Left lobe of liver (tissue), 2 donors: ENCODE measurements at regions not wholly inside any gene's neighbourhood (a gene's known extent, or its start where the extent isn't known, plus 50 kb on each side); places are given as distances from the start of the nearest gene placed in this dataset.

Experiments
- ATAC-seq: fragments of 200-7000 bp; cut with Tn5 transposase; one replicate; pipeline ENCODE4 v1.9.1; 2020; ENCODE audit warnings: mild to moderate bottlenecking, moderate library complexity
- DNase-seq: peaks from one replicate; pipeline ENCODE4 v3.0.0-alpha.2; 2020; ENCODE audit warnings: low spot score
- donor health status: DM: no; HTN: no; CAD: no; lungs with moderate emphysema.
- donor health status: DM: no; HTN: yes; CAD: no.

DNA sequence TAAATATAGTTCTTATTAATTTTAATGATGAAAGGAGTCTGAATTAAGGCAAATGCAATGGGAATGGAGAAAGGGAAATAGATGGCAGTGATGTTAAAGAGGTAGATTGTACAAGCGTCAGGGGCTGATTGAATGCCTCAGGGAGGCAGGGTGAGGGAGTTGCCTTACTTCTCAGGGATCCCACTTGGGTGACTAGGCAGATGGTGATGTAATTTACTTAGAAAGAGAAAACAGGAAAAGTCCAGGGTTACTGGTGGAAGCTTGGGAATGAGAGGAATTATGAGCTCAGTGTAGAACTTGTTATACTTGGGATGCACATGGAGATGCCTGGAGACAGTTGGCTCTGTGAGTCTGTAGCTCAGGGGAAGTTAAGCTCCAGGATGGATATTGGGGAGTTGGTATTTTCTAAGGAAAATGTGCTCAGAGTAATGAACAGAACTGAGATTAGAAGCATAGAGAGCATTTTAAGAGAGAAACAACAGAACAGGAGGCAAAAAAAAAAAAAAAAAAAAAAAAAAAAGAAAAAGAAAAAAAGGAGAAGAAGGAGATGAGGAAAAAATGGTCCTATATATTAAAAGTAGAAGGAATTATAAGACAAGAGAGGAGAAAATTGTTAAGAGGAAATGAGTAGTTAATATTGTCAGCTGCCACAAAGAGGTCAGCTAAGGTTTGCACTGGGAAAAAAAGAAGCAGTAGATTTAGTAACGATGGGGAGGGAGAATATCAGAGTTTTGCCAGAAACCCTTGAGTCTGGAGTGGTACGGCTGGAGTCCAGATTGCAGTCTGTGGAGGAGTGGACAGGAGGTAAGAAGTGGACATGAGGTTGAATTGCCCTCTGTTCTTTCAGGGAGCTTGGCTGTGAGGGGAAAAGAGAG is 88.0 kb upstream of the ELL2 start:
- peak; percentile 10 for ATAC-seq
- DNase-seq = no peak

DNA sequence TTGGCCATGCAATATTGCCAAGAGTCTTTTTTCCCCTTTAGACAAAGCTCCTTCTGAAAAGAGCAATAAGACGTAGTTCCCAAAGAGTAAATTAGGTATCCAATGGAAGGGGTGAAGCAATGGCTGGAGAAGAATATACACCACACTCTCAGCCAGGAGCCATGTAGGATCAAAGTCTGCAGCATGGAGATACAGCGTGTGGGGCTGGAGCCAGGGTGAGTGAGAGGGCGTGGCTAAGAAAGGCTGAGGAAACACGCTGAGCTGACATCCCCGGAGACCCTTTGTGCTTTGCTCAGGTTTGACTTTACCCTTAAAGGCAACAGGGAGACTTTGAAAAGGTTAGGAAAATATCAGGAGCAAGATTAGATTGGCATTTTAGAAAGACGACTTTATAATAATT is 87.1 kb upstream of the ELL2 start:
- no peak for DNase-seq
- peak; percentile 64 for ATAC-seq

DNA sequence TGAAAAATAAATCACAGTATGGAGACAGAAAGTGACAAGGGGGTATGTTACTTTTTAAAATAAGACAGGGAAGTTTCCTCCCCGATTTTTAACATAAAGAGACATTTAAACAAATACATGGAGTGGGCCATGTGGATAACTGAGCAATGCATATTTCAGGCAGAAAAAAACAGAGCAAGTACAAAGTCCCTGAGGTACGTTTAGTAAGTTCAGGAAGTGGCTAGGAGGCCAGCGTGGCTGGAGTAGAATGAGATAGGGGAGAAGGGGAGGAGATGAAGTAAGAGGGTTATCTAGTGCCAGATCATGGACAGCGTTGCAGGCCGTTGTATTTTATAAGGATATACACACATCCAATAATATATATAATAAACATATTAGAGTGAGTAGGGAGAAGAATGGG is 84.2 kb upstream of the ELL2 start:
- no peak for DNase-seq
- ATAC-seq = no peak

DNA sequence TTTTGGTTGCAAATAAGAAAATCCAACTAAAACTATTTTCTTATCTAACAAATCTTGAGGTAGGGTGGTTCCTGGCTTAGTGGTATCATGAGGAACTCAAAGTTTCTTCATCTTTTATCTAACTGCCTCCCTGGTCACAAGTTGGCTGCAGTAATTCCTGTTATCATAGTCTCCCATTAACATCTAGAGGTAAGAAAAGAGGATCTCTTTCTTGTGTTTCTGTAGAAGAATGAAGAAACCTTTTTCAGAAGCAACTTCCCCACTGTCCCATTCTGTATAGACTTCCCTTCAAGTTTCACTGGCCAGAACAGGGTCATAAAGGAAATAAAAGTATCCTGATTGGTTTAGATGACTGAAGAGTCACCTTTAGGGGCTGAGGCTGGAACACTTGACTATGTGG is 81.8 kb upstream of the ELL2 start:
- ATAC-seq (no peak), DNase-seq (no peak)

DNA sequence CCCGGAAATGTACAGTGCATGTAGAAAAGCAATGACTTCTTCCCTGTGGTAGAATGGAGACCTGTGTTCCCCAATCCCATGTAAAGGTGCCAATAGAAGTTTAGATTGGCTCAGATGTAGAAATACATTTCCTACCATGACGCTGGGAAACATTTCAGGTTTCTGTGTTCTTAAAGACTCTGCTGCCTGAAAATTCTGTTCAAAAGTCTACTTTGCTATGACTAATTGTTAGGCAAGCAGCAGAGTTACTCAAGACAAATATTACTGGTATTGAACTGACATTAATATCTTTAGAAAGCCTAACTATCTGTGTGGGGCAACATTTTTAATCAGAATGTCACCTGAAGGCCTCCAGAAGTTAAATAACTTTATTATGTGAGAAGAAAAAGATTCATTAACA is 75.5 kb upstream of the ELL2 start:
- ATAC-seq (peak; percentile 65), DNase-seq (no peak)

DNA sequence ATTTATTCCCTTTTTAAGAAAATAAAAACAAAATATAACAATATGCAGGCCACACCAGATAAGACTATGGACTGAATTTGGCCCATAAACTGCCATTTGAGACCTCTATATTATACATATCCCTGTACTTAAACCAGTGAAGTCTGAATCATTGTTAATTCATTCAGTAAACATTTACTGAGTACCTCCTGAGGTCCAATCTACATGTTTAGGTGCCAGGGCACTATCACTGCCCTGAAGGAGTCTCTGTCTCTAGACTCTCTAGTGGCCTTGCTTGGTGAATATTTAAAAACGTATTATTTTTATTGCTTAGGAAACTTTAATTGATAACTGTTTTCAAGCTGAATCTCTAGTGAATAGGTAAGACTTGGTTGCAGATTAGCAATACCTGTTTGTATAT is 74.7 kb upstream of the ELL2 start:
- DNase-seq (no peak), ATAC-seq (no peak)

DNA sequence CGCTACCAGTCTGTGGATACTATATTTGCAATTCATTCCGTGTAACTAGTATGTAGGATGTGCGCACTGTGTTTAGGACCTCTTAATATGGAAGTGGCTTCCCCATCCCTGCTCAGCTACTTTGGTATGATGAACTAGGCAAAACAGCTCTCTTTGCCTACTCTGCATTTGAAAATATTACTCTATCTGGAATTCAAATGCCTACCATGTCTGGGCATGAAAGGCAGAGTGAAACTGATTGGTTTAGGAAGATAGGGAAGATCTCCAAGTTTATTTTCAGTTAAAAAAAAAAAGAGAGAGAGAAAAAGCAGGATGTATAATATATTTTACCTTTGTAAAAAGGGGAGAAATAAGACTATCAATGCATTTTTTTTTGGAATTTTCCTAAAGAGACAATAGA is 74.1 kb upstream of the ELL2 start:
- ATAC-seq (no peak), DNase-seq (no peak)

DNA sequence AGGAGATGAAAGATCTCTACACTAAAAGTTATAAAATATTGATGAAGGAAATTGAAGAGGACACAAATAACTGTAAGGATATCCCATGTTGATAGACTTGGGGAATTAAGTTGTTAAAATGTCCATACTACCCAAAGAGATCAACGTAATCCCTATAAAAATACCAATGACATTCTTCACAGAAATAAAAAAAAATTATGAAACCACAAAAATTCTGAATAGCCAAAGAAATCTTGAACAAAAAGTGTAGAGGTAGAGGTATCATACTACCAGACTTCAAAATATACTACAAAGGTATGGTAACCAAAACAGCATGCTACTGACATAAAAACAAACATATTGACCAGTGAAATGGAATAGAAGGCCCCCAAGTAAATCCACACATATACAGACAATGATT is 71.5 kb upstream of the ELL2 start:
- no peak for DNase-seq
- ATAC-seq = no peak

DNA sequence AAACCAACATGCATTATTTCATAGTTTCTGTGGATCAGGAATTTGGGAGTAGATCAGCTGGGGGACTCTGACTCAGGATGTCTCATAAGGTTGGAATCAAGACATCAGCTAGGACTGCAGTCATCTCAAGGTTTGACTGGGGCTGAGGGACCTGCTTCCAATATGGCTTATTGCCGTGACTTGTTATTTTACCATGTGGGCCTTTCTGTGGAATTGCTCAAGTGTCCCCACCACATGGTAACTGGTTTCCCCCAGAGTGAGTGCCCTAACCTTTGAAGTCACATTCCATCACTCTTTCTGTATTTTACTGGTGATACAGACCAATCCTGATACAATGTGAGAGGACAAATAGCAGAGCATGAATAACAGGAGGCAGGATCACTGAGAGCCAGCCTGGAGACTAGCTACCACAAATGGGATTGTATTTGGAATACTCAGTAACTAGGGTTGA is 70.2 kb upstream of the ELL2 start:
- DNase-seq = no peak
- ATAC-seq = no peak

DNA sequence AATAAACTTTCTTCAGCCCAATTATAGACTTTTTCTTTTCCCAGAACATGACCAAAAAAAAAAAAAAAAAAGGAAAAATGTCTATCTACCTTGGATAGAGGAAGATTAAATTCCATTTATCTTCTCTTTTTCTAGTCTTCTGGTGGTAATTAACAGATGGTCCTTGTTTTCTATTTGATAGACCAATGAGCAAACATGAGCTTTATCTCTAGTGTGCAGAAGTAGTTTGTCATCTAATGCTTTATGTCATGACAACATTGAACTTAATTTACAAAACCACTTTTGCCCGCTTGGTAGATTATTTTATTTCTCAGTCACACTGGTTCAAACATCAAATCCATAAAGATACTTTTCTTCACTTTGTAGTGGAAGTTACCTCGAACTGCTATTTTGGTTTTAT is 69.5 kb upstream of the ELL2 start:
- DNase-seq (no peak), ATAC-seq (no peak)

DNA sequence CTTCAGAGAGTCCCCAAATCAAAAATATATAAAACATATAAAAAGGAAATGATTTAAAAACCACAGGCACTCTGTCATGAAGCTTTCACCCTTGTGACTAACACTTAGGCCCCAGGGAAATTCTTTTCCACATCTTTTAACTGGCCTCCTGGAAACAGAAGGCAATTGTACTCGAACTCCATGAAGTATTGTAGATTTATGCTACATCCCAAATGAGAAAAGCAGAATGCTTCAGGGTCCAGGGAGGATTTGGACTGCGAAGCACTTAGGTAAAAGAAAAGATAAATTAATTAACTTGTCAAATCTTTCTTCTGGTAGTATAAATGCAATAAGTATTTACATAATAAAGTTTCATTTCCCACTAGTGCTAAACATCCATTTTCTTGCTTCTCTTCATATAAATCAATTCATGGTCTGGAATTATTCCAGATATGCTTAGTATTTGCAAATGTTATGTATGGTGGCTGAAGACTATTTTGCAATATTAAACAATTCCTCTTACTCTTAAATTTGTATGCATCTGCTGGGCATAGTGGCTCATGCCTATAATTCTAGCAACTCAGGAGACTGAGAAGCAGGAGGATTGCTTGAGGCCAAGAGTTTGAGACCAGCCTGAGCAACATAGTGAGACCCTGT is 64.9 kb upstream of the ELL2 start:
- no peak for ATAC-seq
- no peak for DNase-seq

DNA sequence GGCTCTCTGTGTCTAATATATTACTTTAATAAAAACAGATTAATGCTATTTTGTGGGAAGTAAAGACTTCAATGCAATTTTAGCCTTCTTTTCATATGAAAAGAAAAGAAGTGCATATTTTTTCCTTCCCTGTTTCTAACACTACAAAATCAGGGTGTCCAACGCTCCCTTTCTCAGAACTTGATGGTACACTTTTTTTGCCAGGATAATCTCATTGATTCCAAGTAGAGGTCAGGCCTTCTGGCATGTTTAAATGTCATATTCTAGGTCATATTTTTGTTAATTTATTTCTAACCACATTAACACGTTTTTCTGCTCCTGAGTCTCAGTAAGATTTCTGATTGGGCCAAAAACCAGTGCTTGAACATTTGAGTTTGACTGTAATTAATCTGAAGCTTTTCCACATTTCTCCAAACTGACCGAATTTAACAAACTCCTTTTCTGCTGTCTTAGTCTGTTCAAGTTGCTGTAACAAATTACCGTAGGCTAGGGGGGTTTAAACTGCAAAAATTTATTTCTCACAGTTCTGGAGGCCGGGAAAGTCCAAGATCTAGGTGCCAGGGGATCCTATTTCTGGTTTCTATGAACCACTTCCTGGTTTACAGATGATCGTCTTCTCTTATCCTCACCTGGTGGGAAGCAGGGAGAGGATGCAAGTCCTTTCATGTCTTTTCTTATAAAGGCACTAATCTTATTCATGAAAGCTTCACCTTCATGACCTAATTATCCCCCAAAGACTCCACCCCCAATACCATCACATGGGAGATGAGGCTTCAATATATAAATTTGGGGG is 63.2 kb upstream of the ELL2 start:
- ATAC-seq = no peak
- no peak for DNase-seq

DNA sequence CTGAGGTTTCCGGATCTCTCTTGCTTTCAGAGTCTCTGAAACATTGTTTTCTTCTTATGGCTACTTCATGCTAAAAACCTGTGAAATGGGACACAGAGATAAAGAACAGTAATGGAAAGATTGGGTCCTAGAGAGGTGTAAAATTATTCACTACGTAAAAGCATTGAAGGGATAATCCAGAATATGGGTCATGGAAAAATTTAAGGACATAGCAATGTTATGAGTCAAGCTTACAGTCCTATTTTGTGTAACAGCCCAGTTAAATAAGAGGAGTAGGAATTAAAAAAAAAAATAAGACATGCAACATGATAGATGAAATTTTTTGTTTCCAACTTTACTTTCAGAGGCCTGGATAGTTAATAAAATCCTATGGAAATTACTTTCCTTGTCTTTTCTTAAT is 61.9 kb upstream of the ELL2 start:
- ATAC-seq (no peak), DNase-seq (no peak)

DNA sequence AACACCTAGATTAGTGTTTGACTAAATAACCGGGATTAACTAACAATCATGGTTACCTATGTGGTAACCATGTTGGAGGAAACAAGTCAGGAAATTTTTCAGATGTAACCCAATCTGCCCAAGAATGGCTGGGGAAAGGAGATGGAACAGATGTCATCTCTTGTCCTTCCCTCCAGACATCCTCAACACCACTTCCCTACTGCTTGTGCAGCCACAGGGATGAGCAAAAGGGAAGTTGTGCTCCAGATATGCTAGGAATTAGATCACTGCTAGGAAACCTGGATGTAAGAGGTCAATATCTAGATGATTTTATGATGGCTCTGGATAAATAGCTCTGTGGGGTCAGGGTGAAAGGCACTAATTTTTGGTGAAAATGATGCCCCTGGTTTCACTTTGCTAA is 61.3 kb upstream of the ELL2 start:
- DNase-seq = no peak

DNA sequence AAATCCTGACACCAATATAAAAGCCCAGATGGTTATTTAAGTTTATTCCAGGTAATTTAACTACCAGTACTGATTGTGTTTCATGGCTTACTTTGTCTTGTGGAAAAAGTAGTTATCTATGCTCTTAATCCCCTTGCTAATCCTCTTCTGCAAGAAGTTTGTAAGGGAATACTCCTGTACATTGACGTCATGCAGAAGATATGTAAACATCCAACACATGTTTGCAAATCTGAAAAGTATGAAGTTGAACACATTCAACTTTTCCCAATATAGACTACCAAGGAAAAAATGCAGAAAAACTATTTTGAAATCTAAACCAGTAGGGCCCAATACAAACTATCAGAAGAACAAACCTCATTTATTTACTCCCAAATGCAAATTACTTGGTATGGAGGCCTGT is 56.3 kb upstream of the ELL2 start:
- no peak for ATAC-seq
- DNase-seq = no peak

More for the DNA sequence above, 61.3 kb upstream of the ELL2 start:
- no peak for ATAC-seq

DNA sequence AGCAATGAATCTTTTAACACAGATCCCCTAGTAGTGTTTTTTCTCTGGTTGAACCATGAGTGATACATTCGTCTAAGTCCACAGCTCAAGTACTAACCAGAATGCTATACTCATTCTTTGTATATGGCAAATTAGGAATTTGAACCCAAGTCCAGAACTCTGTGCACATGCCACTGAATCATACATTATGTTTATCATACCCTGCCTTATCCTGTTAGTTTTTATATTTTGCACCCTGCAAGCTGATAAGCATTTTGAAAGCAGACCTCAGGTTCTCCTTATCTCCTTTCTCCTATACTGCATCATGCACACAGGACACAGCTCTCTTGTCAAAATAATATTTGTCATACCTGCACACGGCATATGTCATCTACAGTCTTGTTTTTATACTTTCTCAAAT is 54.6 kb upstream of the ELL2 start:
- DNase-seq (no peak), ATAC-seq (no peak)

DNA sequence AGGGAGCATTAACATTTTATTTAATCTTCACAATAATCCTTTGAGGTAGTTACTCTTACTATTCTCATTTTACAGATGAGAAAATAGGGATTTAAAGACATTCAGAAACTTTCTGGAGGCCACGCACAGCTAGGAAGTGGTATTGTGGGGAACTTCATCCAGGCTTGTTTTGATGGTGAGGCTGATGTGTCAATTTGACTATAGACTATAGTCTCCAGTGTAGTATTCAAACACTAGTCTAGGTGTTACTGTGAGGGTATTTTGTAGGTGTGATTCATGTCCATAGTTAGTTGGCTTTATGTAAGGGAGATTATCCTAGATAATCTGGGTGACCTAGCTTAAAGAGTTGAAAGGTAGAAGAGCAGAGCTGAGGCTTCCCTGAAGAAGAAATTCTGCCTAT is 54.1 kb upstream of the ELL2 start:
- DNase-seq (no peak), ATAC-seq (no peak)

DNA sequence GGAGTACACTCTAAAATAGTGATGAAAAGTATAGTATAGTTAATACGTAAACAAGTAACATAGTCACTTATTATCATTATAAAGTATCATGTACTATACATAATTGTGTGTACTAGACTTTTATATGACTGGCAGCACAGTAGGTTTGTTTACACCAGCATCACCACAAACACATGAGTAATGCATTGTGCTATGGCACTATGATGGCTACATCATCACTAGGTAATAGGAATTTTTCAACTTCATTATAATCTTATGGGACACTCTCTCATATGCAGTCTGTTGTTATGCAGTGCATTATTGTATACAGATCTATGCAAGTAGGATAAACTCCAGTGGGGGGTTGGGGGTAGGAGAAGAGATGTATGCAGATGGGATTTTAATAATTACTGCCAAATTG is 52.7 kb upstream of the ELL2 start:
- ATAC-seq (no peak), DNase-seq (no peak)

DNA sequence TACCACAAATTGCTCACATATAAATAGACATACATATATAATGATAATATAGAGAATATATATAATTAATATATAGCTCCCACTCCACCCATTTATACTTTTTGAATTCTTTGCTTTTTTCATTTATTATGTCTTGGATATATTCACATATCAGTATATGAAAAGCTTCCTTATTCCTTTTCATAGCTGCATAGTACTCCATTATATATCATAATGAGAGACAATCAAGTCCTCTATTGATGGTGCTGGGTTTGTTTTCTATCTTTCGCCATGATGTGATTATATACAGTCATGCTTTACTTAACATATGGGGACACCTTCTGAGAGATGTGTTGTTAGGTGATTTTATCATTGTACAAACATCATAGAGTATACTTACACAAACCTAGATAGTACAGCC is 51.6 kb upstream of the ELL2 start:
- DNase-seq (no peak), ATAC-seq (no peak)

DNA sequence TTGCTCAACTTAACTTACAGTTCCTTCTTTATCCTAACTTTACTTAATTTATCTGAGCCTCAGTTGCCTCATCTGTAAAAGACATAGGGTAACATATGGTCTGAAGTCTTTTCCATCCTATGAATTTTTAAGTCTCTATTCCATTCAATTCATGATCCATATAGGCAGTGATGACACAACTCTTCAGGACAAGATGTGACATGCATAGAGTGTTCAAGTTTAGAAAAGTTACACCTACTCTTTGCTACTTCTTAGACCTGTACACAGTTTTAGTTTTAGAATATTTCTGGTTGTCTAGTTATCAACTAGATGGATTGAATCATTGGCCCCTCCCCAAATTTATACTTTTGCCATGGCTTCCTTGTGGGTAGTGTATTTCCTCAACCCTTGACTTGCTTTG is 50.7 kb upstream of the ELL2 start:
- DNase-seq (no peak), ATAC-seq (no peak)
